ENCODE measurements at regions not wholly inside any gene's neighbourhood (a gene's known extent, or its start where the extent isn't known, plus 50 kb on each side); places are given as distances from the start of the nearest gene placed in this dataset.

- no peak for TF ChIP-seq GATA2 (IDR thresholded peaks at IDR 0.05; ENCODE audit: low read depth, low read length)
- no peak for TF ChIP-seq GATA3 (IDR thresholded peaks at IDR 0.05; ENCODE audit: low read depth, low read length)
Observed at GRCh38 chr5:133712562-133712961, 100.2 kb upstream of the FSTL4 start.
